Fibroblast of villous mesenchyme (primary cell): ENCODE measurements at regions not wholly inside any gene's neighbourhood (a gene's known extent, or its start where the extent isn't known, plus 50 kb on each side); places are given as distances from the start of the nearest gene placed in this dataset.
"Not testable (repeated sequence)": the region's sequence is repeated elsewhere in the genome, so short reads cannot be mapped to it uniquely, and the experiment has no call there.

Source experiments
- DNase-seq: peaks from one replicate; pipeline ENCODE4 v3.0.0-alpha.2; 2010; ENCODE audit warnings: low read depth
- H3K4me3 ChIP-seq: 2 replicates; pipeline ENCODE4 v1.5.1; 2011; ENCODE audit warnings: low read depth, mild to moderate bottlenecking, low read length
- CTCF ChIP-seq: IDR thresholded peaks from 2 replicates; pipeline ENCODE4 v1.5.1; 2012; ENCODE audit warnings: low read depth, mild to moderate bottlenecking, low read length; ENCODE audit not compliant: insufficient read depth

- no peak overlapping the region for H3K4me3 ChIP-seq
- no peak for TF ChIP-seq CTCF
- no peak for DNase-seq
Observed at GRCh38 chr10:25744574-25744973, 189.5 kb upstream of the MYO3A start.

- no peak for TF ChIP-seq CTCF
- DNase-seq, result no peak
- H3K4me3 ChIP-seq, result no peak overlapping the region
Observed at GRCh38 chr10:25745976-25746375, 188.1 kb upstream of the MYO3A start.

- no peak for DNase-seq
- no peak for TF ChIP-seq CTCF
- H3K4me3 ChIP-seq, result no peak overlapping the region
Observed at GRCh38 chr10:25747084-25747483, 186.9 kb upstream of the MYO3A start.

- no peak for DNase-seq
- TF ChIP-seq CTCF, result no peak
Observed at GRCh38 chr10:25748509-25748908, 185.5 kb upstream of the MYO3A start.

GRCh38 chr10:25753776-25754175, 180.3 kb upstream of the MYO3A start:
- no peak overlapping the region for H3K4me3 ChIP-seq
- peak; percentile 5 for DNase-seq
- TF ChIP-seq CTCF, result no peak

More at GRCh38 chr10:25748509-25748908, 185.5 kb upstream of the MYO3A start:
- H3K4me3 ChIP-seq, result no peak overlapping the region

GRCh38 chr10:25755874-25756273, 178.2 kb upstream of the MYO3A start:
- not testable (repeated sequence) for DNase-seq, H3K4me3 ChIP-seq

GRCh38 chr10:25756784-25757183, 177.2 kb upstream of the MYO3A start:
- TF ChIP-seq CTCF, result no peak
- H3K4me3 ChIP-seq, result no peak overlapping the region
- no peak for DNase-seq
